Forelimb muscle (tissue), 1 donor: ENCODE measurements at regions not wholly inside any gene's neighbourhood (a gene's known extent, or its start where the extent isn't known, plus 50 kb on each side); places are given as distances from the start of the nearest gene placed in this dataset.

Experiments used
- DNase-seq: peaks from one replicate; pipeline ENCODE4 v3.0.0-alpha.2; 2013; ENCODE audit warnings: low read depth

- no peak for DNase-seq
Measured at GRCh38 chr2:19545507-19545906, 187.1 kb upstream of the OSR1 start.

- no peak for DNase-seq
Measured at GRCh38 chr2:19543663-19544383, 185.4 kb upstream of the OSR1 start.

- no peak for DNase-seq
Measured at GRCh38 chr2:19542796-19543662, 184.6 kb upstream of the OSR1 start.

- DNase-seq: no peak
Measured at GRCh38 chr2:19541884-19542283, 183.5 kb upstream of the OSR1 start.

- DNase-seq: no peak
Measured at GRCh38 chr2:19540739-19541525, 182.5 kb upstream of the OSR1 start.

- DNase-seq: peak; percentile 52
Measured at GRCh38 chr2:19538411-19538963, 180.1 kb upstream of the OSR1 start.

- DNase-seq: no peak
Measured at GRCh38 chr2:19536136-19536535, 177.7 kb upstream of the OSR1 start.

GRCh38 chr2:19532547-19533196, 174.2 kb upstream of the OSR1 start:
- no peak for DNase-seq

- DNase-seq: no peak
Measured at GRCh38 chr2:19529677-19530076, 171.3 kb upstream of the OSR1 start.

- no peak for DNase-seq
Measured at GRCh38 chr2:19527771-19528170, 169.3 kb upstream of the OSR1 start.

GRCh38 chr2:19525313-19525712, 166.9 kb upstream of the OSR1 start:
- no peak for DNase-seq

GRCh38 chr2:19519045-19519444, 160.6 kb upstream of the OSR1 start:
- no peak for DNase-seq

GRCh38 chr2:19507137-19507536, 148.7 kb upstream of the OSR1 start:
- DNase-seq: no peak

GRCh38 chr2:19505199-19506136, 147.0 kb upstream of the OSR1 start:
- no peak for DNase-seq

- no peak for DNase-seq
Measured at GRCh38 chr2:19504400-19505198, 146.2 kb upstream of the OSR1 start.

GRCh38 chr2:19503915-19504314, 145.5 kb upstream of the OSR1 start:
- DNase-seq: no peak

GRCh38 chr2:19503406-19503805, 145.0 kb upstream of the OSR1 start:
- DNase-seq: no peak

GRCh38 chr2:19500126-19500525, 141.7 kb upstream of the OSR1 start:
- DNase-seq: no peak

GRCh38 chr2:19496646-19497045, 138.2 kb upstream of the OSR1 start:
- no peak for DNase-seq
